T-helper 2 cell (primary cell): ENCODE measurements at regions not wholly inside any gene's neighbourhood (a gene's known extent, or its start where the extent isn't known, plus 50 kb on each side); places are given as distances from the start of the nearest gene placed in this dataset.
A peak's percentile ranks its signal among the peaks of the same experiment; 100 is the strongest.
"Not testable (repeated sequence)": the region's sequence is repeated elsewhere in the genome, so short reads cannot be mapped to it uniquely, and the experiment has no call there.

ENCODE experiments used
- DNase-seq, 5 experiments: peaks; one replicate each; pipeline versions ENCODE4 v3.0.0 to v3.0.0-alpha.2; 2012 to 2022

GRCh38 chr16:73143002-73143401 lies 95.1 kb upstream of the ZFHX3 start:
- DNase-seq, result no peak

- no peak for DNase-seq
Observed at GRCh38 chr16:73142053-73142854, 94.3 kb upstream of the ZFHX3 start.

- no peak for DNase-seq
Observed at GRCh38 chr16:73140929-73141328, 93.0 kb upstream of the ZFHX3 start.

- DNase-seq, result no peak
Observed at GRCh38 chr16:73131156-73131862, 83.4 kb upstream of the ZFHX3 start.

- DNase-seq, result no peak
Observed at GRCh38 chr16:73129455-73129854, 81.5 kb upstream of the ZFHX3 start.

DNA sequence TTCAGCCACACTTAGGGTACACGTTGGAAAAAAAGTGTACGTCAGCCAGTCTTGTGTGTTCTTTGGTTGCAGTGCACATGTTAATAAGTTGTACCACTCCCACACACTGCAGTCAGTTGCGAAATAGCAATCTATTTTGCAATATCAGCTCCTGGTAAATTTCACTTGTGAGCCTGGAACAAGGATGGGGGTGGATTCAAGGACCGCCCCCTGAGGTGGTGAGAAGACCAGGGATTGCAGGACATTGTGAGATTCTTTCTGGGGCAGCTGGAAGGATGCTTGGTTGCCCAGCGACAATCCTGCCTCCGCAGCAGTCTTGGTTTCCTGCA lies 78.6 kb upstream of the ZFHX3 start:
- no peak for DNase-seq

- DNase-seq, result no peak
Observed at GRCh38 chr16:73125850-73126524, 78.1 kb upstream of the ZFHX3 start.

GRCh38 chr16:73124665-73125375 lies 76.9 kb upstream of the ZFHX3 start:
- DNase-seq, result no peak

- DNase-seq, result no peak
Observed at GRCh38 chr16:73124097-73124652, 76.2 kb upstream of the ZFHX3 start.

DNA sequence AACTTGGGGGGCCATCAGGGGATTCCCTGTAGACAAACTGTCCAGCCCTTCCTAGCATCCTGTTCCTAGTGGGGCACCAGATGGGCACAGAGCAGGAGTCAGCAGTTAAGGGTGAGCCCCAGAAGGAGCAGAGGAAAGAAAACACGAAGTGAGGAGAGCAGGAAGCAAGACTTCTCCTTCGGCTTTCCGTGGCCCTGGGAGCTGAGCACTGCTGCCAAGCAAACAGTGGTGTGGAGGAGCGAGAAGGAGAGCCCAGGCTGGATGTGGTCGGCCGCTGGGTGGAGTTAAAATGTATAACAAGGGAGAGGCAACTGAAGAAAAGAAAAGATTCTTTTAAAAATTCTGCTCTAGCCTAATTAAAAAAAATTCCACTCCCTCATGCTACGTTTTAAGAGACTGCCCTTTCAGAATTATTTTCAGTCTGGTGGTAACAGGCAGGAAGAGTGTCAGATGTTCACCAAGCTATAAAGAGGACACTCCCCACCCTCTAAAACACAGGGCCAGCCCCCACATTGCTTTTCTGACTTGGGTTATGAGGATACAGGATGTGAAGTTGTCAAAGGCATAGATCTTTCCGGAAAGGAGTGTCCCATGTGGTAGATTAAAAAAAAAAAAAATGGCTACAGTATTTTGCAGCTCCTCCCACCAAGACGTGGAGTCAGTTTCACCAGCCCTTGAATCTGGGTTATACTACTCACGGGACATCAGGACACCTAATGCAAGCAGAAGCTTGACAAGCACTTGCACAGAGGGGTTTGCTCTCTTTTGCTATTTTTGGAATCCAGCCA lies 74.9 kb upstream of the ZFHX3 start:
- peak in 2 of 5 experiments; percentile 2 to 9 for DNase-seq

- no peak for DNase-seq
Observed at GRCh38 chr16:73116576-73116975, 68.6 kb upstream of the ZFHX3 start.

- no peak for DNase-seq
Observed at GRCh38 chr16:73113336-73113735, 65.4 kb upstream of the ZFHX3 start.

- DNase-seq, result no peak
Observed at GRCh38 chr16:73108195-73108963, 60.5 kb upstream of the ZFHX3 start.

GRCh38 chr16:73107371-73107770 lies 59.4 kb upstream of the ZFHX3 start:
- DNase-seq, result no peak

DNA sequence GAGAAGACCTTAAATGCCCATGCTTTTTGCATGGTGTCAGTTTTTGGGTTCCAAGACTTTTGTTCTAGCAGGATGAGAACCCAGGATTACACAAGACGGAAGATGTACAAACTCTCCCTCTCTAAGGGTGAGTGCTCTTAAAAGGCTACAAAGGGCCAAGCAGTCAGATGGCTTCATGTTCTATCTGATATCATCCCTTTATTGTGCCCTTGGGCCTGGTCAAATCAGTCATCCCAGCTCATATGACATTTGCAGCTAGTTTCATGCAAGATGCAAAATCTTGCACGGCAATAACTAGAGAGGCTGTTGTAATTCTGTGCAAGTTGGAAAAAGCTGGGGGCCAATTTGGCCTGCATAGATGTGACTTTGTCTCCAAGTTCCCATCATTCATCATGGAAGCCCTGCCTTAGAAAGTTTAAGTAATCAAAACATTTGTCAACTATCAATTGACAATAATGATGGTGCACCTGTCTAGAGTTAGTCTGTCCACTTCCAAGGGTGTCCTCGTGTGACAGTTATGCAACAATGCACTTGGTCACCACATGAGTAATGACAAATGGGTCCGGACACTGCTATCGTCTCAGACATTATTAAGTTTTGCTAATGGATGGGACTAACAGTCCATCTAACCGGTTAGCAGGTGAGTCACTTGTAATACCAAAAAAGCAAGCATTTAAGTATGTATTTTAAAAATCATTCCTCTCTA lies 58.6 kb upstream of the ZFHX3 start:
- DNase-seq, result no peak

DNA sequence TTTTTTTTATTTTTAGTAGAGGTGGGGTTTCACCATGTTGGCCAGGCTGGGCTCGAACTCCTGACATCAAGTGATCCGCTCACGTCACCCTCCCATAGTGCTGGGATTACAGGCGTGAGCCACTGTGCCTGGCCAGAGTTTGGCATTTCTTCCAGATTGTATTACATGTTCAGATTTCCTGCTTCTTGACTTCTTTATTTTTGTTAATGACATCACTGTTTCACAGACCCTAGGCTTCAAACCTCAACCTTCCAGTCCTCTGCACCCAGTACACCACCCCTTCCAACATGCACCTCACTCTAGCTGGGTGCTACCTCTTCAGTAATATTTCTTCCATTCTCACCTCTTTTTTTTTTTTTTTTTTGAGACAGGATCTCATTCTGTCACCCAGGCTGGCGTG lies 53.6 kb upstream of the ZFHX3 start:
- DNase-seq, result no peak

DNA sequence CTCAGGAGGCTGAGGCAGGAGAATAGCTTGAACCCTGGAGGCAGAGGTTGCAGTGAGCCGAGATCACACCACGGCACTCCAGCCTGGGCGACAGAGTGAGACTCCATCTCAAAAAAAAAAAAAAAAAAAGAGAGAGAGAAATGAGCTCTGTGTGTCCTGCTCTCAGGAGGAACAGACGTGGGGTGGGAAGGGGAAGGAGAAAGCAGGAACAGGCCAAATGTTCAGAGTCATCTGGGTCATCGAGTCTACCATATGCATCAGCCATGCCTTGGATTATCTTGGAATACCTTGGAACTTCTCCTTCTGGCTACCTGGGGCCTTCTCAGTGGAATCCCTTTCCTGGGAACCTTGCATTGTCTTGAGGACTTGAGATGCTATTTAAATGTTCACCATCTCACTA lies 51.7 kb upstream of the ZFHX3 start:
- DNase-seq, result not testable (repeated sequence)
